ENCODE measurements at regions not wholly inside any gene's neighbourhood (a gene's known extent, or its start where the extent isn't known, plus 50 kb on each side); places are given as distances from the start of the nearest gene placed in this dataset.

- TF ChIP-seq, protein P1, sequence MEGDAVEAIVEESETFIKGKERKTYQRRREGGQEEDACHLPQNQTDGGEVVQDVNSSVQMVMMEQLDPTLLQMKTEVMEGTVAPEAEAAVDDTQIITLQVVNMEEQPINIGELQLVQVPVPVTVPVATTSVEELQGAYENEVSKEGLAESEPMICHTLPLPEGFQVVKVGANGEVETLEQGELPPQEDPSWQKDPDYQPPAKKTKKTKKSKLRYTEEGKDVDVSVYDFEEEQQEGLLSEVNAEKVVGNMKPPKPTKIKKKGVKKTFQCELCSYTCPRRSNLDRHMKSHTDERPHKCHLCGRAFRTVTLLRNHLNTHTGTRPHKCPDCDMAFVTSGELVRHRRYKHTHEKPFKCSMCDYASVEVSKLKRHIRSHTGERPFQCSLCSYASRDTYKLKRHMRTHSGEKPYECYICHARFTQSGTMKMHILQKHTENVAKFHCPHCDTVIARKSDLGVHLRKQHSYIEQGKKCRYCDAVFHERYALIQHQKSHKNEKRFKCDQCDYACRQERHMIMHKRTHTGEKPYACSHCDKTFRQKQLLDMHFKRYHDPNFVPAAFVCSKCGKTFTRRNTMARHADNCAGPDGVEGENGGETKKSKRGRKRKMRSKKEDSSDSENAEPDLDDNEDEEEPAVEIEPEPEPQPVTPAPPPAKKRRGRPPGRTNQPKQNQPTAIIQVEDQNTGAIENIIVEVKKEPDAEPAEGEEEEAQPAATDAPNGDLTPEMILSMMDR (conservative IDR thresholded peaks at IDR 0.05; ENCODE audit: low read depth, low read length): no peak
- no peak for DNase-seq (ENCODE audit: low read depth)
- H3K4me3 ChIP-seq (ENCODE audit: low read length): no peak overlapping the region
Measured at GRCh38 chr9:26319859-26320258, 572.7 kb downstream of the CAAP1 start.

DNA sequence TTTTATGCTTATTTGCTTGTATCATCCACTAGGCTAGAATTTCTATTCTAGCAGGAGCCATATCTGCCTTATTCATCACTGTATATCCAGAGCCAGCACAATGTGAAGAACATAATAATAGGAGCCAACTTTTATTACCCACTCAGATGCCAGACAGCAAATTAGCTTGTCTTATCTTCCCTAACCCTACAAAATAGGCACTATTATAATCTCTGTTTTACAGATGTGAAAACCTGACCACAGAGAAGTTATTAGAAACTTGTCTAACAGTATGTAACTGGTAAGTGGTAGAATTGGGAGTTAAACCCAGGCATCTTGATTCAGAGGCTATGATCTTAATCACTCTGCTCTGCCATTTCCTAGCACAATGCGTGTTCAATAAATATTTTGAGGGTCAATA is 579.5 kb downstream of the CAAP1 start:
- TF ChIP-seq, protein P1 (conservative IDR thresholded peaks at IDR 0.05; ENCODE audit: low read depth, low read length): no peak

DNA sequence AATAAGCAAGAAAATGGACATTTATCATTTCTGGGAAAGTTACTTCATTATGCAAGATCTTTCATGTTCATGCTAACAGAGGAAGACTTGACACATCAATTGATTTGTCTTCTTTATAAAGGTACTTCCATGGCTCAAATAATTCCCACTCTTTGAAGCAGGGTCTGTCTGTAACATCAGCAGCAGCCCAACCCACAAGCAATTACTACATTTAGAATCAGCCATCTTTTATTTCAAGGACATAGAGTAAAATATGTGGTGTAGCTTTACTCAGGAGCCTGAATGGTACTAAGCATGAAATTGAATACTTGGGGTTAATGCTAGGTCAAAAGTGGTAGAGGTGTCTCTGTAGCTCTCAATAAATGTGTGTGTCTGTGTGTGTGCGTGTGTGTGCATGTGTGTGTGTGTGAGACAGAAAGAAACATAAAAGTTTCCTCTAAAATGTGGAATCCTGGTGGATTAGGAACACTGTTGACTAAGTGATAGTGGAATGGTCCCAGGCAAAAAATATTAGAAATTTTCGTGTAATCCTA is 581.1 kb downstream of the CAAP1 start:
- TF ChIP-seq, protein P1 (conservative IDR thresholded peaks at IDR 0.05; ENCODE audit: low read depth, low read length): no peak
- H3K4me3 ChIP-seq (ENCODE audit: low read length): no peak overlapping the region
- no peak for DNase-seq (ENCODE audit: low read depth)

More for the DNA sequence above, 579.5 kb downstream of the CAAP1 start:
- no peak for DNase-seq (ENCODE audit: low read depth)
- no peak overlapping the region for H3K4me3 ChIP-seq (ENCODE audit: low read length)

GRCh38 chr9:26310294-26310693 is 582.3 kb downstream of the CAAP1 start:
- DNase-seq (ENCODE audit: low read depth): no peak
- TF ChIP-seq, protein P1 (conservative IDR thresholded peaks at IDR 0.05; ENCODE audit: low read depth, low read length): no peak
- H3K4me3 ChIP-seq (ENCODE audit: low read length): no peak overlapping the region

GRCh38 chr9:26308328-26308727 is 584.3 kb downstream of the CAAP1 start:
- no peak for DNase-seq (ENCODE audit: low read depth)
- TF ChIP-seq, protein P1 (conservative IDR thresholded peaks at IDR 0.05; ENCODE audit: low read depth, low read length): no peak

DNA sequence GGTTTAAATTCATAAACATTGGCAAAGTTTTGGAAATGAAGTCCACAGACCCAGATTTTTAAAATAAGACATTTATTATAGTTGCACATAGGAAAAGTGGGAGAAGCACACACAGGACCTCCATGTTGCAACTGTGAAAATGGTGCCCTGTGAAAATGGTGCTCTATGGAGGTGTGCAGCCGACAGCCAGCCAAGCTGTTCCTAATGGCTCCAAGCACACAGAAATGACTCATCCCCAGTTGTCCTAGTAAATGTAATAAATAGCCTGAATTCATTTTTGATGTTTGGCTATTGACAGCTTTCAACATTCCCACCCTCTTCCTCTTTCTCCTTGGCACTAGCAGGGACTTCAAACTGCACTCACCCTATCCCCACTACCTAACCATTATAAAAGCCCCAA is 590.9 kb downstream of the CAAP1 start:
- TF ChIP-seq, protein P1 (conservative IDR thresholded peaks at IDR 0.05; ENCODE audit: low read depth, low read length): no peak
- DNase-seq (ENCODE audit: low read depth): no peak
- H3K4me3 ChIP-seq (ENCODE audit: low read length): no peak overlapping the region

More at GRCh38 chr9:26308328-26308727, 584.3 kb downstream of the CAAP1 start:
- no peak overlapping the region for H3K4me3 ChIP-seq (ENCODE audit: low read length)

DNA sequence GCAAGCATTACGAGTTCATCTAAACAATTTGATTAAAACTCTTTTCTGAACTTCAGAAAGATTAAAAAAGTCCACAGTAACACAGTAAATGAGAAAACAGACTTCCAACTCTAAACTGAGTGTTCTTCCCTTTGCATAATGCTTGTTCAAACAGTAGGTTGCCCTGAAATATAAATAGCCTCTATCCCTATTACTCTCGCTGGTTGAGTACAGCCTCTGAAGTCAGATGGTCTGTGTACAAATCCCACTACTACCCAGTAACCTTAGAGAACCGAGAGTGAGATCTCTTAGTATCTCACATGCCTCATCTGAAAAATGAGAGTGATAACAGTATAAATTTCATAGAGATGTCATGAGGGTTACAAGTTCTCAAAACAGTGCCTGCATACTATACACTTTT is 591.6 kb downstream of the CAAP1 start:
- H3K4me3 ChIP-seq (ENCODE audit: low read length): no peak overlapping the region
- DNase-seq (ENCODE audit: low read depth): no peak
- TF ChIP-seq, protein P1 (conservative IDR thresholded peaks at IDR 0.05; ENCODE audit: low read depth, low read length): no peak

Measured in retinal pigment epithelial cell (primary cell).